Thyroid gland (tissue), 4 donors: ENCODE measurements at regions not wholly inside any gene's neighbourhood (a gene's known extent, or its start where the extent isn't known, plus 50 kb on each side); places are given as distances from the start of the nearest gene placed in this dataset.

ENCODE experiments used
- DNase-seq, 2 donors: peaks; one replicate each; pipeline ENCODE4 v3.0.0-alpha.2; 2019
- H3K27ac ChIP-seq, 3 donors: fragments of 200-600 bp; sonication (generic); 1 replicate in 2 of 3; 2 replicates in 1 of 3; pipeline ENCODE4 v1.5.1; 2016 to 2019; ENCODE audit warnings: mild to moderate bottlenecking in 1 of 3, moderate library complexity in 1 of 3
- H3K27me3 ChIP-seq: fragments of 200-600 bp; sonication (generic); one replicate; pipeline ENCODE4 v1.5.1; 2019
- H3K36me3 ChIP-seq, 2 donors: fragments of 200-600 bp; sonication (generic); one replicate each; pipeline ENCODE4 v1.5.1; 2016 to 2019
- H3K4me1 ChIP-seq, 2 donors: fragments of 200-600 bp; sonication (generic); one replicate each; pipeline ENCODE4 v1.5.1; 2017 to 2019
- H3K4me3 ChIP-seq, 3 donors: fragments of 200-600 bp; sonication (generic); replicated peaks in 1 of 3; 1 replicate in 2 of 3; 2 replicates in 1 of 3; pipeline ENCODE4 v1.5.1; 2016; ENCODE audit warnings: mild to moderate bottlenecking in 1 of 3
- H3K9me3 ChIP-seq: fragments of 200-600 bp; sonication (generic); one replicate; pipeline ENCODE4 v1.5.1; 2017
- CTCF ChIP-seq, 6 experiments: fragments of 200-600 bp in 3 of 6; fragments of 450-650 bp in 3 of 6; sonication (generic) in 3 of 6; IDR thresholded peaks; one replicate each; pipeline ENCODE4 v1.5.1; 2016 to 2019; ENCODE audit warnings: antibody characterized with exemption in 6 of 6, mild to moderate bottlenecking in 2 of 6, inconsistent platforms in 1 of 6, moderate library complexity in 1 of 6
- POLR2A ChIP-seq, 2 donors: fragments of 450-650 bp; IDR thresholded peaks; one replicate each; pipeline ENCODE4 v1.6.1; 2017; ENCODE audit warnings: antibody characterized with exemption in 2 of 2, mild to moderate bottlenecking in 2 of 2, moderate library complexity in 1 of 2
- WGBS, 2 donors: methylation state at CpG; one replicate each; pipeline ENCODE4 v1.1.5; 2017; 5-methylcytosine and 5-hydroxymethylcytosine counted together
- intact Hi-C: fragments of 100-400 bp; cut with DNase I; formaldehyde crosslinking; loops from one replicate; pipeline ENCODE4 v1.15.1; 2023

GRCh38 chr2:230661072-230661957, 51.3 kb upstream of the CAB39 start:
- Histone ChIP-seq H3K9me3 (no peaks in the 10 kb centered on the region), H3K27ac (no peak overlapping the region), H3K36me3 (no peaks in the 10 kb centered on the region), H3K27me3 (no peaks in the 10 kb centered on the region), H3K4me3 (no peak overlapping the region), H3K4me1 (peaks cover 8 to 21% of the 10 kb centered on the region in 2 donors)
- TF ChIP-seq POLR2A (IDR thresholded peaks at IDR 0.05): no peak
- no peak for TF ChIP-seq CTCF (IDR thresholded peaks at IDR 0.05)
- WGBS, 2 donors: 80 to 95% methylated on average over 8 of the region's 8 CpGs
- no peak for DNase-seq
- intact Hi-C loops: no loop called here
